ENCODE measurements at regions not wholly inside any gene's neighbourhood (a gene's known extent, or its start where the extent isn't known, plus 50 kb on each side); places are given as distances from the start of the nearest gene placed in this dataset.

- TF ChIP-seq POLR2A (IDR thresholded peaks at IDR 0.05) (no peak), CTCF (IDR thresholded peaks at IDR 0.05) (no peak), POLR2AphosphoS5 (IDR thresholded peaks at IDR 0.05) (no peak)
Measured at GRCh38 chr4:125983168-125983567, 668.4 kb downstream of the FAT4 start.
